Mucosa of descending colon (tissue), 3 donors: ENCODE measurements at regions not wholly inside any gene's neighbourhood (a gene's known extent, or its start where the extent isn't known, plus 50 kb on each side); places are given as distances from the start of the nearest gene placed in this dataset.

Source experiments
- ATAC-seq: fragments of 200-7000 bp; cut with Tn5 transposase; one replicate; pipeline ENCODE4 v1.9.1; 2020; ENCODE audit warnings: mild to moderate bottlenecking, moderate library complexity
- DNase-seq, 3 donors: peaks; one replicate each; pipeline ENCODE4 v3.0.0-alpha.2; 2020
- H3K36me3 ChIP-seq: fragments of 200-600 bp; one replicate; pipeline ENCODE4 v1.8.0; 2021; ENCODE audit warnings: low read depth, mild to moderate bottlenecking
- H3K4me1 ChIP-seq: fragments of 200-600 bp; one replicate; pipeline ENCODE4 v1.8.0; 2021; ENCODE audit warnings: low read depth, mild to moderate bottlenecking
- H3K4me3 ChIP-seq: fragments of 200-600 bp; one replicate; pipeline ENCODE4 v1.8.0; 2021; ENCODE audit warnings: mild to moderate bottlenecking
- H3K9me3 ChIP-seq: fragments of 200-600 bp; one replicate; pipeline ENCODE4 v1.8.0; 2021; ENCODE audit warnings: mild to moderate bottlenecking
- intact Hi-C, 2 donors: fragments of 100-400 bp; cut with DNase I in 1 of 2; cut with micrococcal nuclease in 1 of 2; formaldehyde crosslinking; loops; one replicate each; pipeline versions ENCODE4 v1.11.0 to v1.11.1; 2022; cut with DNase I, micrococcal nuclease
- TF ChIP-seq, protein P1 (sequence below): fragments of 200-600 bp; IDR thresholded peaks from one replicate; pipeline ENCODE4 v1.8.0; 2022; ENCODE audit warnings: antibody characterized with exemption, mild to moderate bottlenecking
- donor health status: DM: no; HTN: no; CAD: no; lungs with moderate emphysema.
- donor health status: DM: no; HTN: no; CAD: no.
- donor health status: DM: no; HTN: yes; CAD: no.

DNA sequence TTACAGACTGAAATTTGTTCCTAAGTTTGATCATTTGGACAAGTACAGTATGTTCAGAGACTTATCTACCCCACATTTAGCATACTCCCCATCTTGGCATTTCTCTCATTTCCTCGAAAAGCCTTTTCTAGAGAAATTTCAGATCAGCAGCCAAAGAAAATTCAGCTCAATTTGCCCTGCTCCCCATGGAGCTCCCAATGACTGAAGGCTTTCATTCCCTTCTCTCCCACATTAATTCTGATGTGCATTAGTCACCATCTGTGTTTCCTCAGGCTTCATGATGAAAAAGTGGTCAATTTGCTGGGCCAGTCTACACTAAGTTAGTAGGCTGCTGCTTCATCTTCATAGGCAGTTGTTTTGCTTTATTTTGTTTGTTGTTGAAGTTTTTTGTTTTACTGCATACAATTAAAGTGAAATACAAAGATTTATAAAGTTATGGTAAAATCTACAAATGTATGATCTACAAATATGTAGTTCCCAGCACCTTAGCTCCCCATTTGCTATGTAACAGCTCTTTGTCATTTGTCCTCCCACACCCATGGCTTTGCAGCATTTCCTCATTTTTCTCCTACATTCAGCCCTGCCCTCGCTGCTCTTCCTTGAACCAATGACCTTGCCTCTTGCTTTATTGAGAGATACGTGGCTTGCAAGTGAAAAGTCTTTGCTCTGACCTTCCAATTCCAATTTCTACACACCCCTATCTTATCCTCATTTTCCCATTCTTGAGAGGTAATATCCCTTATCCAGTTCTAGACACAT is 193.9 kb downstream of the ANAPC10 start:
- TF ChIP-seq, protein P1, sequence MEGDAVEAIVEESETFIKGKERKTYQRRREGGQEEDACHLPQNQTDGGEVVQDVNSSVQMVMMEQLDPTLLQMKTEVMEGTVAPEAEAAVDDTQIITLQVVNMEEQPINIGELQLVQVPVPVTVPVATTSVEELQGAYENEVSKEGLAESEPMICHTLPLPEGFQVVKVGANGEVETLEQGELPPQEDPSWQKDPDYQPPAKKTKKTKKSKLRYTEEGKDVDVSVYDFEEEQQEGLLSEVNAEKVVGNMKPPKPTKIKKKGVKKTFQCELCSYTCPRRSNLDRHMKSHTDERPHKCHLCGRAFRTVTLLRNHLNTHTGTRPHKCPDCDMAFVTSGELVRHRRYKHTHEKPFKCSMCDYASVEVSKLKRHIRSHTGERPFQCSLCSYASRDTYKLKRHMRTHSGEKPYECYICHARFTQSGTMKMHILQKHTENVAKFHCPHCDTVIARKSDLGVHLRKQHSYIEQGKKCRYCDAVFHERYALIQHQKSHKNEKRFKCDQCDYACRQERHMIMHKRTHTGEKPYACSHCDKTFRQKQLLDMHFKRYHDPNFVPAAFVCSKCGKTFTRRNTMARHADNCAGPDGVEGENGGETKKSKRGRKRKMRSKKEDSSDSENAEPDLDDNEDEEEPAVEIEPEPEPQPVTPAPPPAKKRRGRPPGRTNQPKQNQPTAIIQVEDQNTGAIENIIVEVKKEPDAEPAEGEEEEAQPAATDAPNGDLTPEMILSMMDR, result no peak
- DNase-seq (no peak), ATAC-seq (peak; percentile 34)
- H3K4me1 ChIP-seq, result no peaks in the 10 kb centered on the region
- H3K4me3 ChIP-seq, result no peak overlapping the region
- intact Hi-C loops, result no loop called here
- no peaks in the 10 kb centered on the region for H3K36me3 ChIP-seq
- H3K9me3 ChIP-seq, result no peaks in the 10 kb centered on the region

DNA sequence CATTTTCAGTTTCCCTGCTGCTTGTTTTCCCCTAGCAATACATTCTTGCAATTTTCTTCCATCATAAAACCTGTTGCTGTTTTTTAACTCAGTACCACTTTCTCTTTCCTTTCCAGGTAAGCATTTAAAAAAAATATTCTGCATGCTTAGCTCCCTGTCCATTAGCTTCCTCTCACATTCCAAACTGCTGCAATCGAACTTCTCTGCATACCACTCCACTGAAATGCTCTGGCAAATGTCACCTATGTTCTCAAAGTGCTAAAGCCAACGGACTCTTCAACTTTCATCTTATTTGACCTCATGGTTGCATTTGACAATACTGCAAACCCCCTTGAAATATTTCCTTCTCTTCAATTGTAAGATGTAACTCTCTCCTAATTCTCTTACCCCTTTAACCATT is 192.7 kb downstream of the ANAPC10 start:
- intact Hi-C loops, result no loop called here
- Histone ChIP-seq H3K9me3 (no peaks in the 10 kb centered on the region), H3K4me3 (no peak overlapping the region), H3K36me3 (no peaks in the 10 kb centered on the region), H3K4me1 (no peaks in the 10 kb centered on the region)
- DNase-seq (no peak), ATAC-seq (no peak)
- TF ChIP-seq, protein P1, result no peak

DNA sequence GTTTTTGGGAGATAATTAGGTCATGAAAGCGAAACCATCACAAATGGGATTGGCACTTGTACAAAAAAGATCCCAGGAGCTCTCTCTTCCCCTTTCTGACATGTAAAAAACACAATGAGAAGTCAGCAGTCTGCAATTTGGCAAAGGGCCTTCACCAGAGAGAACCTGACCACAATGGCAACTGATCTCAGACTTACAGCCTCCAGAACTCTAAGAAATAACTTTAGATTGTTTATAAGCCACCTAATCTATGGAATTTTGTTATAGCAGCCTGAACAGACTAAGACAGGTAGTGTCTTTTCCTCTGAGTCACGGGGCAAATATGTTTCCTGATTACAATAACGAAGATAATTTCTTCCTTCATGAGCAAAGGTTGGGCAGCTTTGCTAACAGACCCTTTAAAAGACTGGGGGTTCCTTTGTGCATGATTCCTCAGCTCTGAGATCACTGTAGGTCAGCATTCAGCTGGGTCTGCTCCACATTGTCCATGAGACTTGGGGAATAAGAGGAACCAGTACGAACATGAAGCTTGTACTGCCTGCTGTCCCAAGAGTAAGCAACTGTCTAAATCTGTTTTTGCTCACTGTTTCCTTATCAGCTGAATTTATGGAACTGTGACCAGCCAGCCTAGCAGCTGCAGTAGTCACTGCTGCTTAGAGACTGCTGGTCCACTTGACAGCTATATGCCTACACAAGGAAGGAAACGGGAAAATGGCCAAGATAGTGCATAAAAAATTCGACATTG is 191.6 kb downstream of the ANAPC10 start:
- ATAC-seq, result peak; percentile 48
- DNase-seq, result peak in 1 of 3 donors; percentile 4
- TF ChIP-seq, protein P1, result no peak
- no peaks in the 10 kb centered on the region for H3K4me1 ChIP-seq
- H3K4me3 ChIP-seq, result no peak overlapping the region
- H3K9me3 ChIP-seq, result no peaks in the 10 kb centered on the region
- no peaks in the 10 kb centered on the region for H3K36me3 ChIP-seq
- intact Hi-C loops, result no loop called here

DNA sequence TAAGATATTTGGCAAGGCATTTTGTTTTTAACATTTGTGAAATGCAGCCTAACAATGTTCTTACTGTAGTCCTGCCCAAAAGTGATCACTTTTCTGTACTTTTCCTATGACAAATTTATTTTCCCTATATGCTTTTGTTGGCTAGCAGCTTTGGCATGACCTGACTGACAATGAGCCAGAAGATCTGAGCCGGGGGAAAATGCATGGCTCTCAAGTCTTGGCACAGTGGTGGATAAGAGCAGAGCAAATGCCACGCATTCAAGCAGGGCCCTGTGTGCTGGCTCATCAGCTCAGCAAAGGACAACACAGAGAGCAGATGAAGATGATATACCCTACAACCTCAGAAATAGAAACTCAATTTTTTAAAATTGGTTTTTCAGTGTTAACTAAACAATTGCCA is 187.3 kb downstream of the ANAPC10 start:
- ATAC-seq, result no peak
- no peak overlapping the region for H3K4me3 ChIP-seq
- no peaks in the 10 kb centered on the region for H3K9me3 ChIP-seq
- H3K36me3 ChIP-seq, result no peaks in the 10 kb centered on the region
- intact Hi-C loops, result no loop called here
- no peaks in the 10 kb centered on the region for H3K4me1 ChIP-seq
- no peak for DNase-seq
- TF ChIP-seq, protein P1, result no peak
